HG03457 (cell line): ENCODE measurements at regions not wholly inside any gene's neighbourhood (a gene's known extent, or its start where the extent isn't known, plus 50 kb on each side); places are given as distances from the start of the nearest gene placed in this dataset.

Experiments
- ATAC-seq: cut with Tn5 transposase; IDR thresholded peaks from one replicate; pipeline ENCODE4 v1.9.1; 2021; ENCODE audit warnings: moderate number of reproducible peaks; ENCODE audit not compliant: unreplicated experiment

- ATAC-seq, result no peak
Observed at GRCh38 chr2:48134704-48135103, 179.8 kb upstream of the FOXN2 start.

GRCh38 chr2:48135797-48136196, 178.7 kb upstream of the FOXN2 start:
- ATAC-seq, result no peak

- no peak for ATAC-seq
Observed at GRCh38 chr2:48137829-48138228, 176.7 kb upstream of the FOXN2 start.

- no peak for ATAC-seq
Observed at GRCh38 chr2:48138898-48139297, 175.6 kb upstream of the FOXN2 start.

- ATAC-seq, result no peak
Observed at GRCh38 chr2:48140586-48140985, 173.9 kb upstream of the FOXN2 start.

GRCh38 chr2:48144777-48145176, 169.7 kb upstream of the FOXN2 start:
- ATAC-seq, result no peak

- no peak for ATAC-seq
Observed at GRCh38 chr2:48145845-48146452, 168.5 kb upstream of the FOXN2 start.

- ATAC-seq, result no peak
Observed at GRCh38 chr2:48146552-48146951, 167.9 kb upstream of the FOXN2 start.

- ATAC-seq, result no peak
Observed at GRCh38 chr2:48147719-48148118, 166.8 kb upstream of the FOXN2 start.

- ATAC-seq, result no peak
Observed at GRCh38 chr2:48148841-48149430, 165.5 kb upstream of the FOXN2 start.

- no peak for ATAC-seq
Observed at GRCh38 chr2:48157150-48157549, 157.3 kb upstream of the FOXN2 start.

GRCh38 chr2:48161628-48162027, 152.9 kb upstream of the FOXN2 start:
- no peak for ATAC-seq

- no peak for ATAC-seq
Observed at GRCh38 chr2:48162742-48163141, 151.7 kb upstream of the FOXN2 start.

GRCh38 chr2:48165070-48165753, 149.3 kb upstream of the FOXN2 start:
- no peak for ATAC-seq

GRCh38 chr2:48169141-48169592, 145.3 kb upstream of the FOXN2 start:
- ATAC-seq, result no peak

- ATAC-seq, result no peak
Observed at GRCh38 chr2:48170281-48170680, 144.2 kb upstream of the FOXN2 start.

- ATAC-seq, result no peak
Observed at GRCh38 chr2:48173141-48173540, 141.3 kb upstream of the FOXN2 start.

GRCh38 chr2:48174503-48174902, 140.0 kb upstream of the FOXN2 start:
- ATAC-seq, result no peak

GRCh38 chr2:48175254-48175653, 139.2 kb upstream of the FOXN2 start:
- no peak for ATAC-seq

GRCh38 chr2:48175656-48176055, 138.8 kb upstream of the FOXN2 start:
- no peak for ATAC-seq

- no peak for ATAC-seq
Observed at GRCh38 chr2:48176876-48177275, 137.6 kb upstream of the FOXN2 start.

- ATAC-seq, result no peak
Observed at GRCh38 chr2:48178611-48179010, 135.9 kb upstream of the FOXN2 start.
